ENCODE measurements at regions not wholly inside any gene's neighbourhood (a gene's known extent, or its start where the extent isn't known, plus 50 kb on each side); places are given as distances from the start of the nearest gene placed in this dataset.
"Not testable (repeated sequence)": the region's sequence is repeated elsewhere in the genome, so short reads cannot be mapped to it uniquely, and the experiment has no call there.

DNA sequence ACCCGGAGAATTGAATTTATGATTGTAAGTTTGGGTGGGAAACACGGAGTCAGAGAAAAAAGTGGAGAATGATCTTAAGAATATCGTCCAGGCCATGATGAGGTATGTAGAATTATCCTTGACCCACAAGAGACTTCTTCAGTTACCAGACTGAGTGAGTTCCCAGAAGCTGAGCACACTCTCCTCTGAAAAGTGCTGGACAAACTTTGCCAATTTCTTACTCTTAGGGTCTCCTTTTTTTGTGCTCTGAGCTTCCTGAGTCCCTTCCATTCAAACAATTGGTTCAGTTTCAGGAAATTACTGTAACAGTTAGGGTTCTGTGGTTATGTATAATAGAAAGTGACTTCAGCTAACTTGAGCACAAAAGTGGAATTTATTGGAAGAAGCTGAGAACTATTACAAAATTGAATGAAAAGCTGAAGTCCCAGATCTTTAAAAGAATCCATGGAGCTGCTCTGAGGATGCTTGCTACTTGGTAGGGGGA lies 50.6 kb upstream of the EHBP1 start:
- no peak for DNase-seq (ENCODE audit: low read depth)

DNA sequence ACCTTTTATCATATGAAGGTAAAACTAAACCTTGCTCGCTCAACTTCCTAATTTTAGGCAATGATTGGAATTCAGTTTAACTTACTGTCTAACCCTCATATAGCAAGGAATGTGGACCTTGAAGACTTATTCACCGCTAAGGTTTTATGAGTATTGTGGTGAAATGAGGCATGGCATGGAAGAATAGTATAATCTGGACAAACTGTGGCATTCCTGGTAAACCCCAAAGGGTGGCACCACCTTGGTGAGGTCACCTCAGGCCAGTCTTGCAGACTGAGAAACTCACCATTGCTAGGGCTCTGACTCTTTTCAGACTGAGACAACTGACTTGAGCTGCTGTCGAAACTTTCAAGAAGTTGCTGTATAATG lies 51.1 kb upstream of the EHBP1 start:
- no peak for DNase-seq (ENCODE audit: low read depth)

DNA sequence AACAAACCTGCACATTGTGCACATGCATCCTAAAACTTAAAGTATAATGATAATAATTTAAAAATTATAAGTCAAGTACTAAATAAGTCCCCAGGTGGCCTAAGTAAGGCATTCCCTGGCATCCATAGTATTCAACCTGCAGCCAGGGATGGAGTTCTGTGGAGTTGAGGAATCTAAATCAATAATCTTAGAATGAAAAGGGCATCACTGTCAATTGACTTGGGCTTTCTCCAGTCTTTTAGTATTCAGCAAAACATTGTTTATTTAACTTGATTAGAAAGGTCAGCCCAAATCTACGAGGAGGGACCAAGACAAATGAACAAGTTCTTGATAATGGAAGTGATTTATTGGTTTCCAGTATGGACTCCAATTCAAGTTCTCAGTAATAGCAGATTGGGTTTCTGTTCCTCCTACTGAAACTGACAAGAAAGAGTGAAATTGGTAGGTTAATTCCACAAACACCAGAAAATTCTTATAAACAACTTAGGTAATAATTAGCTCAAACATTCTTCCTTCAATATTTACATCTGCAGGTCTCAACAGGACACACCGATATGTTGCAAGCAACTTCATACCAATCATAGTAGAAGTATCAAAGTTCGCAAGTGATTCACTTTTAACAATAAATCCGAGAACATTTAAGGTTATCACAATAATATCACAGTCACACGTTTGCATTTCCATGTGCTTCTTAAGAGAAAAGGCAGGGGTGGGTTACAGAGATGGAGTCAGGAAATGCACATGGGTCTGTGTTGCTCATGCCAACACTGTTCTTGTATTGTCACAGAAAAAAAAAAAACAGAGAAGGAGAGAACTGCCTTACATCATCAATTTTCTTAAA lies 51.7 kb upstream of the EHBP1 start:
- DNase-seq (ENCODE audit: low read depth) = no peak

DNA sequence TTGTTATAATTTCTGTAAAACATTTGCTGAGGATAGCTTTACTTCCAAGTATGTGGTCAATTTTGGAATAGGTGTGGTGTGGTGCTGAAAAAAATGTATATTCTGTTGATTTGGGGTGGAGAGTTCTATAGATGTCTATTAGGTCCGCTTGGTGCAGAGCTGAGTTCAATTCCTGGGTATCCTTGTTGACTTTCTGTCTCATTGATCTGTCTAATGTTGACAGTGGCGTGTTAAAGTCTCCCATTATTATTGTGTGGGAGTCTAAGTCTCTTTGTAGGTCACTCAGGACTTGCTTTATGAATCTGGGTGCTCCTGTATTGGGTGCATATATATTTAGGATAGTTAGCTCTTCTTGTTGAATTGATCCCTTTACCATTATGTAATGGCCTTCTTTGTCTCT lies 56.4 kb upstream of the EHBP1 start:
- not testable (repeated sequence) for DNase-seq (ENCODE audit: low read depth)

DNA sequence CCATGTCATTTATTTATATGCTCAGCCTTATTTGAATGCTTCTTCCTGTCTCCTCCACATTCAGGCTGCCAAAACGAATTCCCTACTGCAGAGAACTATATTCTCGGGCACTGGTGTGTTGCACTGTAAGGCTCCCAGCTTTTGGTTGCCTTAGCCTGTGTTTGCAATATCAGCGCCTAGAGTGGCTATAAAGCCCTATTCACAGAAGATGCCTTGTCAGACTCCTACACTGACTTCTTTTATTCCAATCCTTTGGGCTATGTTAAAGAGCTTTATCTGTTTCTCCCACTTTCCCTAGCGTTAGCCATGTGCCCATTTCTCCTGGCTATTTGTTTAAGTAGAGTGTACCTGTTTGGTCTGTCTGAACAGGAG lies 62.4 kb upstream of the EHBP1 start:
- no peak for DNase-seq (ENCODE audit: low read depth)

DNA sequence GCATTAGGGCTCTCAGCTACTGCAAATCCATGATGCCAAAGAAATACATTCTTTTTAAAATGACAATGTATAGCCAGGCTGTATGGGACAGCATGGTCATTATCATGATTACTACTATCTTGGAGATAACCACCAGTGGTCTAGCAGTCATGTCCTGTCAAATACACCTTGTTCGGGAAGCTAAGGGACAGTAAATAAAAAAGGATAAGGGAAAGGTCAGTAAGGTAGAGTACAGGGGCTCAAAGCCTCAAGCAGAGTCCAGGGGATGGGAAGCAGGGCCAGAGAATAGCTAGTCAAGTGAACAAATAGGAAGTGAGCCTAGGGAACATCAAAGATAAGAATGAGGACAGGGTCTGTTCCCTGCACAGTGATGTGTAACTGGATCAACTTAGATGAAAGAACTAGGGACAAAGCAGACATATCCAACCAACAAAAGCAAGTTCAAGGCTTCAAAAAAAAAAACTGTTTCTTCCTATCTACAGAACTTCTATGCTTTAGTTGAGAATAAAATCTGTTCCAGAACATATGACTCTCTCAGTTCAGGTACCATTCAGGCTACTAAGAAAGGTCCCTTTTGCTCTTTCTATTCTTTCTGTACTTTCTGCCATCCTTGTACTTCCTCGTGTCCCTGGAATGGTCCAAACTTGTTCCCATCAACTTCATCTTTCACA lies 62.9 kb upstream of the EHBP1 start:
- DNase-seq (ENCODE audit: low read depth) = no peak

DNA sequence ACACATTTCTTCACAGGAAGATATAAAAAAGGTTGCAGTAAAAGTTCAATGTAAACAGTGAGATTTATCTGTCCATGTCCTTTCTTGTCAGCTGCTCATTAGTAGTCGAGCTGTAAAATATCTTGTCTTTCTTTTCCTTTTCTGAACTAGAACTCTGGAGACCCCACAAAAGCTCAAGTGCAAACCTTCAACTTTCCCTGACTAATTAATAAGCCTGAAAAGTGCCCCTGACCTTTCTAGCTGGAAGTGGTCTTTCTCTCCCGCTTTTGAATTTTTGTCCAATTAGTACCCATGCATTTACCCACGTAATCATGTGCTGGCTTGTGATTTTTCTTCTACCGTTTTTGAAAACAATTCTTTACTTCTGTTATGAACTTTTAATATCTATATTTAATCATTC lies 63.6 kb upstream of the EHBP1 start:
- no peak for DNase-seq (ENCODE audit: low read depth)

DNA sequence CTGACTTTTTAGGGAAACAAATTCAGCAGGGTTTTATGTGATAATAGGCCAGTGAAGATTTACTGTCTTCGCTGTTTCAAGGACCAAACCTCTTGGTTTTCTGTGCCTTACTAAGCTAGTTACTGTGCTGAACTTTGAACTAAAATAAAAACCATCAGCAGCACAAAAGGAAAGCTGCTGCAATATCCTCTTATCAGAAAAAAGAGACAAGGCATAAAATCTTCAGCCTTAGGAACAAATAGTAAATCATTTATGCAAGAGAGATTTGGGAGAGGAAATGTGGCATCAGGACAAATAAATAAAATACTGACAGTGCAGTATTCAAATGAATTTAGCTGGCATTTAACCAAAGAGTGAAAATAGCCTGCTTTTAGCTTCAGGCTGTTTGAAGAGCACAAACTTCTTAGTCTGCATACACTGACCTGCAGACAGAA lies 64.1 kb upstream of the EHBP1 start:
- no peak for DNase-seq (ENCODE audit: low read depth)

DNA sequence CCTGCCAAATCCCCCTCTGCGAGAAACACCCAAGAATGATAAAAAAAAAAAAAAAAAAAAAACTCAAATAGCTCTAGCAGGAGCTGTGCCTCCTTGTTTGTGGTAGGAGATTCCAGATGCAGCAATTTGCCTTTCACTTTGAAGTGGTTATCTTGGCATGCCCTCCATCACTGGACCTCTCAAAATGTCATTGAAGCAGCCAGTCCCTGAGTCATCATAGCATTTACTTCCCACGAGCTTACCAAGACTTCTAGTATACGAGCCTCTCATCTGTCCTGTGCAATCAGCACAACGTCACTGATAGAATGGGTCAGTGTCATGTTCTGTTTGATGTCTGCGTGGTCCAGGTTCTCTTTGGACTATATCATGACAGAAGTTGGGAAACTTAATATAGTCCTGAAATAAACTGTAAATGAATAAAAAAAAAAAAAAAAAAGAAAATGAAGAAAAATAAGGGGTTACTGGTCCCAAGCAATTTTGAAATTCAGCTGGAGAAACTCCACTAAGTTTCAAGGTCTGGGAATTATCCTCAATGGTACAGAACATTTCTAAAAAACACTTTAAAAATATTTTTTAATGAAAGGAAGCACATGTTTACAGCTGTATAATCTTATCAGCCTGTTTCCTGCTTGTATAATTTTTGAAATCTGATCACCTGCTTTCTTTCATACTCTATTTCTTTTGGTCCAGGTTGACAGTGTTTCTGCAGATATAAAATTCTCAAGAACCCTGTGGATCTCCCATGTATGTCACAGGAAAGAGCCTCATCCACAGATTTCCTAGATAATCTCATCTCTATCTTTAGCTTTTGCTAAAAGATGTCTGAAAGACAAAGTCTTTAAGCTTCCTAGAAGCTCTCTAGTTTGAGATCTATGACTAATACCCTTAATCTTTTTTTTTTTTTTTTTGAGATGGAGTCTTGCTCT lies 74.1 kb upstream of the EHBP1 start:
- DNase-seq (ENCODE audit: low read depth) = no peak

DNA sequence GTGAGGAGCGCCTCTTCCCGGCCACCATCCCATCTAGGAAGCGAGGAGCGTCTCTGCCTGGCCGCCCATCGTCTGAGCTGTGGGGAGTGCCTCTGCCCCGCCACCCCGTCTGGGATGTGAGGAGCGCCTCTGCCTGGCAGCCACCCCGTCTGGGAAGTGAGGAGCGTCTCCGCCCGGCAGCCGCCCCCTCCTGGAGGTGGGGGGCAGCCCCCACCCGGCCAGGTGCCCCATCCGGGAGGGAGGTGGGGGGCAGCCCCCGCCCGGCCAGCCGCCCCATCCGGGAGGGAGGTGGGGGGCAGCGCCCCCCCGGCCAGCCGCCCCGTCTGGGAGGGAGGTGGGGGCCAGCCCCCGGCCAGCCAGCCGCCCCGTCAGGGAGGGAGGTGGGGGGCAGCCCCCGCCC lies 75.3 kb upstream of the EHBP1 start:
- DNase-seq (ENCODE audit: low read depth) = not testable (repeated sequence)

DNA sequence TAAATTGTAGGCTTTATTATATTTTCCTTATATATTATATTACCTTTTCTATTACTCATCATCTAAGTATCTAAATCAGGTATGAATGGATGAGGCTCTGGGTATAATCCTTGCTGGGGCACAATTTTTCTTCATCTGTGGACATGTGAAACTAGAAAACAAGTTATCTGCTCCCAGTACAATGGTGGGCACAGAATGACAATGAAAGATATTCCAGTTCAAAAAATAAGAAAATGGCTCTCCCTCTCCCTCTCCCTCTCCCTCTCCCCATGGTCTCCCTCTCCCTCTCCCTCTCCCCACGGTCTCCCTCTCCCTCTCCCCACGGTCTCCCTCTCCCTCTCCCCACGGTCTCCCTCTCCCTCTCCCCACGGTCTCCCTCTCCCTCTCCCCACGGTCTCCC lies 76.2 kb upstream of the EHBP1 start:
- not testable (repeated sequence) for DNase-seq (ENCODE audit: low read depth)

DNA sequence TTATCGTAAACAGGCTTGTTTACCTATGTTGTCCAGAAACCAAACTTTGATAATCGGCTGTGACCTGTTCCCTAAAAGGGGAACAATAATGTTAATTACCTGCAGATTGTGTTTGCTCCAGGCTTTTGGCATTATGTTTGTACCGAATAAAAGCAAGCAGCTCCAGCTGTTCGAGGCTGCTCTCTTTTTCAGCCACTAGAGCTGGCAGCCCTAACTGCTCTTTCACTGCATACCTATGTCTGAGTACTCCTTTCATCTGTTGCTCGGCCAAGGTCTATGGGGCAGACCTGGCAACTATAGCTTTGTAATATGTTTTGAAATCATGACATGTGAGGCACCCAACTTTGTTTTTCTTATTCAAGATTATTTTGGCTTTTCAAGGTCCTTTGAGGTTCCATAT lies 77.8 kb upstream of the EHBP1 start:
- no peak for DNase-seq (ENCODE audit: low read depth)

DNA sequence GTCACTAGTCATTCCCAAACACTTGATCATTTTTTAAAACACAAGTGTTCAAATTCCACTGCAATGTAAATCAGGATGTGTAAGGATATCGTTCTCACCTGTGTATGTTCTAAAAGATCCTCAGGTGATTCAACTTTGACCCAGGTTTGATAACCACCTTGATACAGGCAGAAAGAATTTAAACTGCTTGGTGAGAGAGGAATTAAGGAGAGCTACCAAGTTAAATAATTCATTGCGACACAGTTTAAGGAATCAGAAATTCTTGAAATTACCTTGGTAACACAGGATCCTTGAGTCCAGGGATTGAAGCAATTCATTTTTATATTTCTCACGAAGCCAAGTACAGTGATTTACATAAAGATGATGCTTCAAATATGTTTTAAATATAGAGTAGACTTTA lies 80.7 kb upstream of the EHBP1 start:
- DNase-seq (ENCODE audit: low read depth) = no peak

DNA sequence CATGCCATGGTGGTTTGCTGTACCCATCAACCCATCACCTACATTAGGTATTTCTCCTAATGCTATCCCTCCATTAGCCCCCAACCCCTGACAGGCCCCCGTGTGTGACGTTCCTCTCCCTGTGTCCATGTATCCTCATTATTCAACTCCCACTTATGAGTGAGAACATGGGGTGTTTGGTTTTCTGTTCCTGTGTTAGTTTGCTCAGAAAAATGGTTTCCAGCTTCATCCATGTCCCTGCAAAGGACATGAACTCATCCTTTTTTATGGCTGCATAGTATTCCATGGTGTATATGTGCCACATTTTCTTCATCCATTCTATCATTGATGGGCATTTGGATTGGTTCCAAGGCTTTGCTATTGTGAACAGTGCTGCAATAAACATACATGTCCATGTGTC lies 89.0 kb upstream of the EHBP1 start:
- DNase-seq (ENCODE audit: low read depth) = not testable (repeated sequence)

DNA sequence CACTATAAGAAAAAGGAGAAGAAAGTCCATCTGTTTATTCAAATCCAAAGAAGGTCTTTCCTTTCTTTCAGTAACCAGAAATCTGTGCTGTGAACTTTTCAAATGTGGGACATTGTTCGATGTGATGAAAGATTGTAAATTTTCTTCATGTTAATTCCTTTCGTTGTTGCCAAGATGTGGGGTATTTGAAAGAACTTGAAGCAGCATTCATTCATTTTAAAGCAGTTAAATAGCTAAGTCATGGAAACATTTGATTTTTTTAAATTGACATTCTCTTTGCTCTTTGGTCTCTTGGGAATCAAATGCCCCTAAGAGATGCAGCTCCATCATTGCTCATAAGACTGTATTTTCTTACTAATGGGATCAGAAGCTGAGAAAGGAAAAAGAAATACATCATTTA lies 93.7 kb upstream of the EHBP1 start:
- no peak for DNase-seq (ENCODE audit: low read depth)

DNA sequence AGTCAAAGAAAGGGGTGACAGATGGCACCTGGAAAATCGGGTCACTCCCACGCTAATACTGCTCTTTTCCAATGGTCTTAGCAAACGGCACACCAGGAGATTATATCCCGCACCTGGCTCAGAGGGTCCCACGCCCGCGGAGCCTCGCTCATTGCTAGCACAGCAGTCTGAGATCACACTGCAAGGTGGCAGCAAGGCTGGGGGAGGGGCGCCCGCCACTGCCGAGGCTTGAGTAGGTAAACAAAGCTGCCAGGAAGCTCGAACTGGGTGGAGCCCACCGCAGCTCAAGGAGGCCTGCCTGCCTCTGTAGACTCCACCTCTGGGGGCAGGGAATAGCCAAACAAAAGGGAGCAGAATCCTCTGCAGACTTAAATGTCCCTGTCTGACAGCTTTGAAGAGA lies 99.5 kb upstream of the TMEM17 start:
- DNase-seq (ENCODE audit: low read depth) = not testable (repeated sequence)

DNA sequence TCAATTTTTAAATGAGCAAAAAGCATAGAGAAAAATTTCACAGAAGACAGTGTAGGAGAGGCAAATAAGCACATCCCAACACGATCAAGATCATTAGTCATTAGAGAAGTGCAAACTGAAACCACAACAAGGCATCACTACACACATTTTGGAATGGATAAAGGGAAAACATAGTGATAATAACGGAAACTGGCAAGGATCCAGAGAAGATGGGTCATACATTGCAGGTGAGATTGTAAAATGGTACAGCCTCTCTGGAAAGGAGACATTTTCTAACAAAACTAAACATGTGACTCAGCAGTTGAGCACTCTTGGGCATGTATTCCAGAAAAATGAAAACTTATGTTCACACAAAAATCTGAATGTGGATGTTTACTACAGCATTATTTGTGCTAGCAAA lies 98.3 kb upstream of the TMEM17 start:
- no peak for DNase-seq (ENCODE audit: low read depth)

DNA sequence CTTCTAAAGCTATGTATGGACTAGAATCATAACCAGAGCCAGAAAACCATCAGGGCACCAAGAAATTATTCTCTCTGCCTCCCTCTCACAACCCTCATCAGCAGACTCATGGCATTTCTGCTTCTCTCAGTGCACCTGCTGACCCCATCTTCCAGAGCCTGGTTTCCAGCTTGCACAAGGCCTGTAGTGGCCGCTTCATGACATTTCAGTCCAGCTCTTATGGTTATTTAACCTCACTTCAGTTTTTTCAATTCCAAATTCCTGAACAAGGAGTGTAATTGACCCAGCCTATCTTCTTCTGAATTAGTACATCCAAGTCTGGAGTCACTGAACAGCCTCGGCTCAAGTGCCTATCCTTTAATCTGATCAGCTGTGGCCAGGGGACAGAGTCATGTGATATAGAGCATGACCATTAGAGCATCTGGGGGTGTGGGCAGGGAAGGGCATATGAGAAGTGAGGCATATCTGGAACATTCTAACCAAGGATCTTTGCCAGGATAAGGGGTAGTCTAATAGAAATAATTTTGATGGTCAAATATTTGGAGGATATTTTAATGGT lies 97.2 kb upstream of the TMEM17 start:
- no peak for DNase-seq (ENCODE audit: low read depth)

DNA sequence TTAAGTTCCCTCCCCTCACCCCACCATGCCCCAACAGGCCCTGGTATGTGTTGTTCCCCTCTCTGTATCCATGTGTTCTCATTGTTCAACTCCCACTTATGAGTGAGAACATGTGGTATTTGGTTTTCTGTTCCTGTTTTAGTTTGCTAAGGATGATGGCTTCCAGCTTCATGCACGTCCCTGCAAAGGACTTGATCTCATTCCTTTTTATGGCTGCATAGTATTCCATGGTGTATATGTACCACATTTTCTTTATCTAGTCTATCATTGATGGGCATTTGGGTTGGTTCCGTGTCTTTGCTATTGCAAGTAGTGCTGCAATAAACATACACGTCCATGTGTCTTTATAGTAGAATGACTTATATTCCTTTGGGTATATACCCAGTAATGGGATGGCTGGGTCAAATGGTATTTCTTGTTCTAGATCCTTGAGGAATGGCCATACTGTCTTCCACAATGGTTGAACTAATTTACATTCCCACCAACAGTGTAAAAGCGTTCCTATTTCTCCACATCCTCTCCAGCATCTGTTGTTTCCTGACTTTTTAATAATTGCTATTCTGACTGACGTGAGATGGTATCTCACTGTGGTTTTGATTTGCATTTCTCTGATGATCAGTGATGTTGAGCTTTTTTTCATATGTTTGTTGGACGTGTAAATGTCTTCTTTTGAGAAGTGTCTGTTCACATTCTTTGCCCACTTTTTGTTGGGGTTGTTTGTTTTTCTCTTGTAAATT lies 93.8 kb upstream of the TMEM17 start:
- not testable (repeated sequence) for DNase-seq (ENCODE audit: low read depth)

DNA sequence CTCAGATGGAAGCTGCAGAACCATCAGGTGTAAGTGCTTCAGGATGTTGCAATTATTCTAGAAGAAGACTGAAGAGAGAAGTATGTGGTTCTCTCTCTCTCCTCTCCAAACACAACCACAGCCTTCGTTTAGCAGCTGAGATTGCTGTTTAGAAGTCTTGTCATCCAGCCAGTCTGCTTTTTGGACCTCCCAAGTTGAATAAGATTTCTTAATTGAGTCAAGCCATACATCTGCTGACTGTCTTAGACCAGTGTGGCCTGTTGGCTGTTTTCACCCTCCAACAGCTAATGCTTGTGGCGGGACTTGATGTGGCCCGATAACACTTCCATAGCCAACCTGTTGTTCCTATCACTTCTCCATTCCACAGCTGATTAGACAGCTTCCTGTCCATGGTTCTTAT lies 91.3 kb upstream of the TMEM17 start:
- peak; percentile 3 for DNase-seq (ENCODE audit: low read depth)

All from non-pigmented ciliary epithelial cell (primary cell).